MM.1S (cell line): ENCODE measurements at regions not wholly inside any gene's neighbourhood (a gene's known extent, or its start where the extent isn't known, plus 50 kb on each side); places are given as distances from the start of the nearest gene placed in this dataset.

Source experiments
- DNase-seq: peaks from one replicate; pipeline ENCODE4 v3.0.0-alpha.2; 2015
- H2AFZ ChIP-seq: fragments of 300-600 bp; sonication (generic); 2 replicates; pipeline ENCODE4 v1.6.0; 2016; ENCODE audit warnings: antibody characterized with exemption, low read length
- H3F3A ChIP-seq: fragments of 300-600 bp; sonication (generic); 2 replicates; pipeline ENCODE4 v1.6.1; 2016; ENCODE audit warnings: mild to moderate bottlenecking, antibody characterized with exemption, low read length, moderate library complexity, mixed read lengths; ENCODE audit not compliant: insufficient read depth
- H3K27ac ChIP-seq: fragments of 300-600 bp; sonication (generic); 2 replicates; pipeline ENCODE4 v1.5.1; 2016; ENCODE audit warnings: mild to moderate bottlenecking, low read length
- H3K27me3 ChIP-seq: fragments of 300-600 bp; sonication (generic); replicated peaks from 2 replicates; pipeline ENCODE4 v1.6.0; 2016; ENCODE audit warnings: low read length; ENCODE audit not compliant: insufficient read depth
- H3K36me3 ChIP-seq: fragments of 300-600 bp; sonication (generic); replicated peaks from 2 replicates; pipeline ENCODE4 v1.6.1; 2016; ENCODE audit warnings: mild to moderate bottlenecking, low read length, mixed read lengths; ENCODE audit not compliant: insufficient read depth
- H3K4me1 ChIP-seq: fragments of 300-600 bp; sonication (generic); 2 replicates; pipeline ENCODE4 v1.6.1; 2016; ENCODE audit warnings: low read length, mixed read lengths
- H3K4me2 ChIP-seq: fragments of 300-600 bp; sonication (generic); 2 replicates; pipeline ENCODE4 v1.6.0; 2016; ENCODE audit warnings: low read depth, low read length
- H3K4me3 ChIP-seq: fragments of 300-600 bp; sonication (generic); 2 replicates; pipeline ENCODE4 v1.5.1; 2016; ENCODE audit warnings: low read length, mixed read lengths
- H3K79me2 ChIP-seq: fragments of 300-600 bp; sonication (generic); 2 replicates; pipeline ENCODE4 v1.6.1; 2016; ENCODE audit warnings: mixed run types, low read length, mixed read lengths
- H3K9ac ChIP-seq: fragments of 300-600 bp; sonication (generic); 2 replicates; pipeline ENCODE4 v1.6.1; 2016; ENCODE audit warnings: low read length, mixed read lengths
- H3K9me2 ChIP-seq: fragments of 300-600 bp; sonication (generic); replicated peaks from 2 replicates; pipeline ENCODE4 v1.6.1; 2016; ENCODE audit warnings: mild to moderate bottlenecking, low read length, mixed read lengths; ENCODE audit not compliant: insufficient read depth
- H3K9me3 ChIP-seq: fragments of 300-600 bp; sonication (generic); replicated peaks from 2 replicates; pipeline ENCODE4 v1.6.1; 2016; ENCODE audit warnings: mild to moderate bottlenecking, low read length, mixed read lengths; ENCODE audit not compliant: insufficient read depth
- H4K20me1 ChIP-seq: fragments of 300-600 bp; sonication (generic); 2 replicates; pipeline ENCODE4 v1.6.1; 2016; ENCODE audit warnings: mild to moderate bottlenecking, low read length, moderate library complexity, mixed read lengths; ENCODE audit not compliant: insufficient read depth
- CTCF ChIP-seq: fragments of 300-600 bp; sonication (generic); IDR thresholded peaks from 2 replicates; pipeline ENCODE4 v1.5.1; 2016; ENCODE audit warnings: antibody characterized with exemption, low read length, mixed read lengths
- EZH2 ChIP-seq: fragments of 300-600 bp; sonication (generic); optimal IDR thresholded peaks from 2 replicates; pipeline ENCODE3; 2017; ENCODE audit warnings: low read depth, mild to moderate bottlenecking, antibody characterized with exemption, low read length, mixed read lengths
- EZH2phosphoT487 ChIP-seq: fragments of 300-600 bp; sonication (generic); IDR thresholded peaks from 2 replicates; pipeline ENCODE4 v1.6.1; 2018; ENCODE audit warnings: antibody characterized with exemption, low read length

DNA sequence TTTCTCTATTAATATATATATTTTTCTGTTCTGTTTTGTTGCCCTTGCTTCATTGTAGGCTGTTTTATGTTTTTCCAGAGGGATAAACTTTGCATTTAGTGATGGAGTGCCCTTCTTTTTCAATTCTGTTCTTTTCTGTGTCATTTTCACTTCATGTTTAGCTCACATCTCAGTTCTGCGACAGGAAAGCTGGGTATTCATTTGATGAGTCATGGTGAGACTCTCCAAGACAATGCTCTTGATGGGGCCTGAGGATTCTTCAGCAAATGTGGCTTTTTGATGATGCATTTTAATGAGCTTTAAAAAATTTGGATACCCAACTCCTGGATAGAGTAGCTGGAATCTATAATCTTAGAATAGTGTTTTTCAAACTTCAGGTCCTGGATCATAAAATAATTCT lies 56.5 kb upstream of the SPATA31D4 start:
- Histone ChIP-seq H2AFZ (no peak overlapping the region), H3K27ac (no peak overlapping the region), H3K4me1 (no peaks in the 10 kb centered on the region), H3K36me3 (no peaks in the 10 kb centered on the region), H3K79me2 (no peaks in the 10 kb centered on the region), H3K4me3 (no peak overlapping the region), H3K9me3 (no peaks in the 10 kb centered on the region), H3F3A (no peaks in the 10 kb centered on the region), H3K27me3 (no peaks in the 10 kb centered on the region), H3K9me2 (no peaks in the 10 kb centered on the region), H3K4me2 (no peak overlapping the region), H4K20me1 (no peaks in the 10 kb centered on the region), H3K9ac (no peak overlapping the region)
- TF ChIP-seq CTCF = no peak
- no peak for TF ChIP-seq EZH2
- no peak for DNase-seq

GRCh38 chr9:81874250-81874649 lies 54.0 kb upstream of the SPATA31D4 start:
- TF ChIP-seq EZH2phosphoT487 = no peak
- TF ChIP-seq EZH2 = no peak
- no peak for TF ChIP-seq CTCF
- no peaks in the 10 kb centered on the region for H3K79me2 ChIP-seq
- no peak overlapping the region for H3K4me3 ChIP-seq
- H3K27ac ChIP-seq = no peak overlapping the region
- no peaks in the 10 kb centered on the region for H3K9me2 ChIP-seq
- H3K36me3 ChIP-seq = no peaks in the 10 kb centered on the region
- H2AFZ ChIP-seq = no peak overlapping the region
- no peaks in the 10 kb centered on the region for H3K4me1 ChIP-seq
- no peak overlapping the region for H3K9ac ChIP-seq
- no peak overlapping the region for H3K4me2 ChIP-seq
- no peaks in the 10 kb centered on the region for H3F3A ChIP-seq
- H3K9me3 ChIP-seq = no peaks in the 10 kb centered on the region
- no peaks in the 10 kb centered on the region for H3K27me3 ChIP-seq
- no peak for DNase-seq
- no peaks in the 10 kb centered on the region for H4K20me1 ChIP-seq

DNA sequence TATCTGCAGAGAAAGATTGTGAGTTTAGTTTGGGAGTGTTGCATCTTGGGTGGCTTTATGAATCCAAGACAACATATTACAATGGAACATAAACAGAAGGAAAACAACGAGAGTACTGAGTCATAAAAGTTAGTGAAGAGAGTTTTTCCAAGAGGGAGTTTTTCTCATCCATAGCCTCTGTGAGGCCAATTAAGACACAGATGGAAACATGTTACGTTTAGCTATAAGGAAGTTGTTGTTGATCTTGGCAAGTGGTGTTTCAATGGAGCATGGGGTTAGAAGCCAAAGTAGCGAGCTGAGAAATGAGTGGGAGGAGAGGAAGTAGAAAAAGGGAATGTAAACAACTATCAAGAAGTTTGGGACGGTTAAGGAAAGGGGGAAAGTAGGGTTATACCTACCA lies 53.3 kb upstream of the SPATA31D4 start:
- no peak overlapping the region for H3K4me3 ChIP-seq
- H3K4me1 ChIP-seq = no peaks in the 10 kb centered on the region
- H3K36me3 ChIP-seq = no peaks in the 10 kb centered on the region
- TF ChIP-seq CTCF (no peak), EZH2phosphoT487 (no peak), EZH2 (no peak)
- no peak overlapping the region for H2AFZ ChIP-seq
- no peak for DNase-seq
- H3F3A ChIP-seq = no peaks in the 10 kb centered on the region
- H3K79me2 ChIP-seq = no peaks in the 10 kb centered on the region
- no peak overlapping the region for H3K27ac ChIP-seq
- H4K20me1 ChIP-seq = no peaks in the 10 kb centered on the region
- no peaks in the 10 kb centered on the region for H3K9me3 ChIP-seq
- H3K9me2 ChIP-seq = no peaks in the 10 kb centered on the region
- H3K9ac ChIP-seq = no peak overlapping the region
- H3K4me2 ChIP-seq = no peak overlapping the region
- no peaks in the 10 kb centered on the region for H3K27me3 ChIP-seq
